Stomach smooth muscle (tissue), 2 donors: ENCODE measurements at regions not wholly inside any gene's neighbourhood (a gene's known extent, or its start where the extent isn't known, plus 50 kb on each side); places are given as distances from the start of the nearest gene placed in this dataset.

Experiments
- H3K27ac ChIP-seq: one replicate; pipeline ENCODE4 v1.7.0; 2013; ENCODE audit warnings: mild to moderate bottlenecking, low read length, inconsistent platforms
- H3K27me3 ChIP-seq, 2 donors: one replicate each; pipeline ENCODE4 v1.7.0; 2013; ENCODE audit warnings: low read length in 2 of 2; ENCODE audit not compliant: insufficient read depth in 2 of 2, control insufficient read depth in 1 of 2
- H3K36me3 ChIP-seq, 2 donors: one replicate each; pipeline ENCODE4 v1.7.0; 2013; ENCODE audit warnings: low read length in 2 of 2; ENCODE audit not compliant: control insufficient read depth in 2 of 2, insufficient read depth in 2 of 2
- H3K4me1 ChIP-seq: one replicate; pipeline ENCODE4 v1.7.0; 2013; ENCODE audit warnings: low read length; ENCODE audit not compliant: control insufficient read depth, insufficient read depth
- H3K4me3 ChIP-seq, 2 donors: one replicate each; pipeline ENCODE4 v1.7.0; 2013; ENCODE audit warnings: low read length in 2 of 2
- H3K9ac ChIP-seq, 2 donors: one replicate each; pipeline ENCODE4 v1.7.0; 2013; ENCODE audit warnings: low read length in 2 of 2, mild to moderate bottlenecking in 1 of 2
- H3K9me3 ChIP-seq, 2 donors: one replicate each; pipeline ENCODE4 v1.7.0; 2013; ENCODE audit warnings: low read length in 2 of 2; ENCODE audit not compliant: control insufficient read depth in 2 of 2
- donor health status: healthy.
- donor health status: Pancreatic carcinoma.

DNA sequence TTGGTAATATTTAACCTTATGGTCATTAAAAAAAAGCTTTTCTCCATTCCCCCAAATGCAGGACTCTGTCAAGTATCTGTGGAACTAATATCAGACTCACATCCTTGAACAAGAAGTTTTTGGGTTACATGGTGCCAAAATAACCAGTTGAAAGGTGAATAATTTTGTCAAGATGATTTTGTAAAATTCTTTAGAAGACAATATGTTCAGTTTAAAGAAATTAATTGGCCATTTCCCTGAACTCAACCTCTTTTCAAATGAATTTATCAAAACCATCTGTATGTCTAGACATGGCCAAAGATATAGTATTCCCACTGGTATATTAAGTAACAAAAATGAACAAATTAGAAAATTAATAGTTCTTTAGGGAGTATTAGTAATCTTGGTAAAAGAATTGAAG is 280.5 kb downstream of the MBNL1 start:
- no peak overlapping the region for H3K9ac ChIP-seq
- no peak overlapping the region for H3K4me3 ChIP-seq
- H3K27ac ChIP-seq: no peak overlapping the region
- H3K9me3 ChIP-seq: no peaks in the 10 kb centered on the region
- H3K4me1 ChIP-seq: no peaks in the 10 kb centered on the region
- no peaks in the 10 kb centered on the region for H3K36me3 ChIP-seq
- no peaks in the 10 kb centered on the region for H3K27me3 ChIP-seq

DNA sequence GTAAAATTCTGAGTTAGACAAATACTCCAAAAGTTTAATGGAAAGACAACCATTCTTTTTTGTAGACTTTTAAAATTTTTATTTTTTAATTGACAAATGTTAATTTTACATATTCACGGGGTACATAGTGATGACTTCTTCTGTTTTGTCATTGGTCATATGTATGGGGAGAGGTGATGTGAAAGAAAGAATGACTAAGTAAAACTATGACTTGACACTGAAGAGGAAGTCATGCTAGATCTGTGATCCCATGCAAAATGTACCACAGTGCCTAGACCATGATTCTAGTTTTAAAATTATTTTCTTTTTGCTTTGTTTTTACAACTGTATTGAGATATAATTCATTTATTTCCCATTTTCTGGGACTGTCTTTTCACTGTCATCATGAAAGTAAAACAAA is 281.6 kb downstream of the MBNL1 start:
- no peak overlapping the region for H3K4me3 ChIP-seq
- no peaks in the 10 kb centered on the region for H3K36me3 ChIP-seq
- no peaks in the 10 kb centered on the region for H3K27me3 ChIP-seq
- H3K4me1 ChIP-seq: no peaks in the 10 kb centered on the region
- H3K9ac ChIP-seq: no peak overlapping the region
- no peaks in the 10 kb centered on the region for H3K9me3 ChIP-seq
- no peak overlapping the region for H3K27ac ChIP-seq

DNA sequence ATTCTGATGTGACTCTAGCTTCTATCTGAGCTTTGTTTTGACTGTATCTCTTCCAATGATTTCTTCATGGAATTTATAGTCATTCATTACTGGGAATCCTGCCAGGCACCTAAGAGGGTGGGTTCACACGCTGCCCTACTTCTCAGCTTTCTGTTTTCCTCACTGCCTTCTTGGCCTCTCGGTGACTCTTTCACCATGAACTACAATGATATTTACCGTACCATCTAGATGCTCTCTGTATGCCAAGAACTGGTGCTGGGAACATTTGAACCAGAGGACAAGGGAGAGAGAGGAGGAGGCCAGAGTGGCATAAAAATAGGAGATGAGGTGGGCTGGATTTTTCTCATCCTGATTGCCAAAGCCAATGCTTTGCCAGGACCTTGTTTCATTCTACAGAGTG is 280.0 kb upstream of the P2RY1 start:
- Histone ChIP-seq H3K4me1 (no peaks in the 10 kb centered on the region), H3K36me3 (no peaks in the 10 kb centered on the region), H3K9ac (no peak overlapping the region), H3K9me3 (no peaks in the 10 kb centered on the region), H3K27ac (no peak overlapping the region), H3K4me3 (no peak overlapping the region), H3K27me3 (no peaks in the 10 kb centered on the region)

DNA sequence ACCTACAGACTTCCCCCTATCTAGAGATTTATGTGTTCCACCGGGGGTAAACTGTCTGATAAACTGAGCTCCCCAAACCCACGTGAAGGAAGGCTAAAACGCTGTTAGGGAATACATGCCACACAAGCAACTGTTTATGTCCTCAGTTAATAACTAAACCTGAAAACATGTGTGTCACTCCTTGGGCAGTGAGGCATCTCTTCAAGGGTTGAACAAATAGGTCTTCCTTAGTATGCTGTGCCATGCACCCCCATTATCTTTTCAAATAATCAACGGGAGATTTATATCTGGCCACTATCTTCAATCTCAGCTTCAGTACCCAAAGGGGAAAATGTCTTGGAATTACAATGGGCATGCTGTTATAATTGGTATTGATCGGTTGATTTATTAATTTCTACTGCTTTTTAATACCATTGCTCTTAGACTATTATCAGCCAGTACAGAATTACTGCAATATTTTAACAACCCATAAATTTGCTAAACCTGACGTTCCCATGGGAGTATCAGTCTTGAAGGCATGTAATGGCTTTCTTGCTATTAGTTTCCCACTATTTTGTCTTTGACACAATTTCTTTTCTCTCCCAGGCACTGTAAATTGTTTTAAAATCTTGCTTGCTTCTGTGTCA is 279.2 kb upstream of the P2RY1 start:
- Histone ChIP-seq H3K27ac (no peak overlapping the region), H3K9ac (no peak overlapping the region), H3K9me3 (no peaks in the 10 kb centered on the region), H3K27me3 (no peaks in the 10 kb centered on the region), H3K36me3 (no peaks in the 10 kb centered on the region), H3K4me3 (no peak overlapping the region), H3K4me1 (no peaks in the 10 kb centered on the region)

DNA sequence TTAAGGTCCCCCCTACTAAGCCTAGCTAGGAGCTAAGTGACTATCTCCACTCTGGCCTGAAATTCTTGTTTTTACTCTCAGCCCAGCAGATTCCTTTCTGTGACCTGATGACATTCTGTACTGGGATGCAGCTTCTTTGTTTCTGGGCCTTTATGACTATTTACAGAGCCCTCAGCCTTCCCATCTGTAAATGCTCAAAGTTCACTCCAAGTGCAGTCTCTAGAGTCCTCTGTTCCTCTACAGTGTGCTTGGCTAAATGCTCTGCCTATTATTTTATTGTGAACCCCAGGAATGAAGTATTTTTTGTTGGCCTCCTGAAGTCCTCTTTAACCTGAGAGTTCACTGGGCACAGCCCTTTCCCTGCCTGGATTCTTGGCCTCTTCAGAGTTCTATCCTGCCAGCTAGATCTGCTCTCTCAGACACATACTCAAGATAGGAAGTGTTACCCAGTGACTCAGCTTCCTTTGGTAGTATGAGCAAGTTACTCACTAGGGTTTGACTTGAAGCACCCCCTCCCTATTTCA is 278.1 kb upstream of the P2RY1 start:
- Histone ChIP-seq H3K27ac (peak overlapping the region; percentile 7), H3K9me3 (no peaks in the 10 kb centered on the region)

DNA sequence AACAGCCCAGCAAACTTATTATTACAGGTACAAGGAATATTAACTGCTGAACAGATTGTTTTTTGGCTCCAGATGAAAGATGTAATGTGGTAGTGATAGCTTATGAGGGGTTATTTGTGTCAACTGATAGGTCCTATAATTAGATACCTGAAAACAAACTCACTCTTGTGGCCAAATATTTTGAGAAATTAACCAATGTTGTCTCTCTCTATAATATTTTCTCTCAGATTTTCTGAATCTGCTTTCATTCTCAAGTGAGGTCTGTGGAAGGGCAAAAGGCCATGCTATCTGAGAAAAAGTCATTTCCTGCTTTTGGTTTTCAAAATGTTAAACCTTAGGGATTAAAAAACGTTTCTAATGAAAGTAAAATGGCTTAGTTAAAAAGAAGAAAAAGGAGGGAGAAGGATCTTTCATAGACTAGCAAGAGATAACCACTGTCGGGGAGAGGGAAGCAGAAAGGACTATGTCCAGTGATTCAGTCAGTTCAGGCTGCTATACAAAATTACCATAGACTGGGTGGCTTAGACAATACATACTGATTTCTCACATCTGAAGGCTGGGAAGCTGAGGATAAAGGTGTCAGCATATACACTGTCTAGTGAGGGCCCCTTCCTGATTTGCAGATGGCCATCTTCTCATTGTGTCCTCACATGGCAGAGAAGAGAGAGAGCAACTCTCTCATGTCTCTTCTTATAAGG is 277.5 kb upstream of the P2RY1 start:
- H3K4me1 ChIP-seq: no peaks in the 10 kb centered on the region
- H3K9me3 ChIP-seq: no peaks in the 10 kb centered on the region
- H3K36me3 ChIP-seq: no peaks in the 10 kb centered on the region
- no peak overlapping the region for H3K4me3 ChIP-seq
- peak overlapping the region; percentile 7 for H3K27ac ChIP-seq
- no peak overlapping the region for H3K9ac ChIP-seq
- no peaks in the 10 kb centered on the region for H3K27me3 ChIP-seq

More for the DNA sequence above, 278.1 kb upstream of the P2RY1 start:
- Histone ChIP-seq H3K27me3 (no peaks in the 10 kb centered on the region), H3K4me1 (no peaks in the 10 kb centered on the region), H3K4me3 (no peak overlapping the region), H3K36me3 (no peaks in the 10 kb centered on the region), H3K9ac (no peak overlapping the region)

DNA sequence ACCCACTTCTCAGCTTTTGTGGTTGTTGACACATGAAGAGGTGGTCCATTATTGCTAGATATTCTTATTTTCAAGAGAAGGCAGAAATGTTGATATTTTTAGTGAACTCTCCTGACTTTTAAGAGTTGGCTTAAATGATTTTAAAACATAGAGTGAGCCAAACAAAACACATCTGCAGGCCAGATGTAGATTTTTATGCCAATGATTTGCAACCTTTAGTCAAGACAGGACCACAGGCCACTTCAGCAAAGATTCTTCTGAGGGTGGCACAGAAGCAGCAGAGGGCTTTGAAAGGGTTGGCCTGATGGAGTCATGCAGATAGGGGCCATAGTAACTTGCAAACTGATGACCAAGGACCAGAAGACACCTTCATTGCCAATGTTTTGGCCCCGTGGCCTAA is 276.5 kb upstream of the P2RY1 start:
- H3K27me3 ChIP-seq: no peaks in the 10 kb centered on the region
- no peaks in the 10 kb centered on the region for H3K9me3 ChIP-seq
- no peak overlapping the region for H3K9ac ChIP-seq
- no peak overlapping the region for H3K4me3 ChIP-seq
- H3K4me1 ChIP-seq: no peaks in the 10 kb centered on the region
- no peaks in the 10 kb centered on the region for H3K36me3 ChIP-seq
- H3K27ac ChIP-seq: peak overlapping the region; percentile 1

DNA sequence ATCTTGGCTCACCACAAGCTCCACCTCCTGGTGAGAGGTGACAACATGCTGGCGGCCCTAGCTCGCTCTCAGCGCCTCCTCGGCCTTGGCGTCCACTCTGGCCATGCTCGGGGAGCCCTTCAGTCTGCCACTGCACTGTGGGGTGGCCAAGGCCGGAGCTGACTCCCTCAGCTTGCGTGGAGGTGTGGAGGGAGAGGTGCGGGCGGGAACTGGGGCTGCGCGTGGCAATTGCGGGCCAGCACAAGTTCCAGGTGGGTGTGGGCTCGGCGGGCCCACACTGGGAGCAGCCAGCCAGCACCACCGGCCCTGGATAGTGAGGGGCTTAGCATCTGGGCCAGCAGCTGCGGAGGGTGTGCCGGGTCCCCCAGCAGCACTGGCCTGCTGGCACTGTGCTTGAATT is 275.7 kb upstream of the P2RY1 start:
- H3K4me1 ChIP-seq: no peaks in the 10 kb centered on the region
- H3K27ac ChIP-seq: no peak overlapping the region
- no peaks in the 10 kb centered on the region for H3K36me3 ChIP-seq
- H3K9ac ChIP-seq: no peak overlapping the region
- H3K9me3 ChIP-seq: no peaks in the 10 kb centered on the region
- no peak overlapping the region for H3K4me3 ChIP-seq
- no peaks in the 10 kb centered on the region for H3K27me3 ChIP-seq

DNA sequence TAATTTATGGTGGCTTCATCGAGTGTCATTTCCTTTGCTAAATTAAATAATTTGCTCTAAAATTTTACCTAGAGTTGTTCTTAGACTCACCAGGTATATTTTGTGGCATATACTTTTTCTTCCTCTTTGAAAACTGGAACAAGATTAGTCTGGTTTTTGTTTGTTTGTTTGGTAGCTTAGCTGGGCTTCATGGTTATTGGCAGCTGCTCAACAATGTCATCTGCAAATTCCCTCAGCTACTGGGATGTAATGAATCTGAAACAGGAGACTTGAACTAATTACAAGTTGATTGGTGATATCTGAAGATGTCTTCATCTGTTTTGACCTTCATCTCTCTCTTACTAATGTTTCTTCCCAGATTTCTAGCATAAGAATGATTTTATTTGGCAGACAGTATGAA is 270.5 kb upstream of the P2RY1 start:
- Histone ChIP-seq H3K27me3 (no peaks in the 10 kb centered on the region), H3K9ac (no peak overlapping the region), H3K36me3 (no peaks in the 10 kb centered on the region), H3K4me3 (no peak overlapping the region), H3K9me3 (no peaks in the 10 kb centered on the region), H3K27ac (no peak overlapping the region), H3K4me1 (no peaks in the 10 kb centered on the region)

DNA sequence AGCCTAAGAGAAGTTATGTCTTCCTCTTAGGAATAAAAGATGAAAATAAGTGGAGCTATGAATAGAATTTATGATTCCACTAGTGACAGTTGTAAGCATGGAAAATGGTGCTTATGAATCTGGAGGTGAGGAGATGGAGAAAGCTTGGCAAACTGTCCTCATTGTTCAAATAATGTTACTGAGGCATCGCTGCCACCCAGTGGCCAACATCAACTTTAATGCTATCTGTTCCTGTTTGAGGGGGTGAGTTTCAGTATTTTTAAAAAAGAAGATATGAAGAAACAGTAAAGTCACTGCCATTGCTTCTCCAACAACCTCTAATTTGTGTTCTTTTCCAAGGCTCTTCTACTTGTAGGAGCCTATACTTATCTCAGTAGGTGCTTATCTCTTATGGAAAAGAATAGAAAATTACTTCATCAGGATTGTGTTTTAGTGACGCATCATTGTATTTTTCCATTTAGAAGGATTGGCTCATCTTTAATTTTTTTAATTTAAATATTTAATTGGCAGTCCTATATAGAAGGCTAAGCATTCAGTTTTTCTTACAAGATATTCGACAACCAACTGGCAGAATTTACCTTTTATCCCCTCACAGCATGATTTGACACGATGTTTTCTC is 260.4 kb upstream of the P2RY1 start:
- Histone ChIP-seq H3K4me3 (no peak overlapping the region), H3K27ac (no peak overlapping the region), H3K27me3 (no peaks in the 10 kb centered on the region), H3K9ac (no peak overlapping the region), H3K4me1 (no peaks in the 10 kb centered on the region), H3K9me3 (no peaks in the 10 kb centered on the region), H3K36me3 (no peaks in the 10 kb centered on the region)

DNA sequence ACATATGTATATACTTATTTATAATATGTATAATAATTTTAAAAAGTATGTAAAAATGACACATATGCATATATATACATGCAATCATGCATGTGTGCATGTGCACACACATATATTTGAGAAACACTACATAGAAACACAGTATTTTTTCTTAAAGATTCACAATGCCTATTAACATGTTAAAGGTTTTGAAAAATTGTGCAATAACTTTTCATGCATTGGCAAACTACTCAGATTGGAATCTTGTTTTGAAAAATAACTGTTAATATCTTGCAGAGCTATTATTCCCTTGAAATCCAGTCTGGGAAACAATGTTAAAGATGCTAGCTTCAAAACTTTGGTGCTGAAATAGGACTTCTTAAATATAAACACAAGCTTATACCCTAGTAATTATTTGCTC is 256.2 kb upstream of the P2RY1 start:
- Histone ChIP-seq H3K27ac (no peak overlapping the region), H3K9ac (no peak overlapping the region), H3K36me3 (no peaks in the 10 kb centered on the region), H3K4me3 (no peak overlapping the region), H3K27me3 (no peaks in the 10 kb centered on the region), H3K4me1 (no peaks in the 10 kb centered on the region), H3K9me3 (no peaks in the 10 kb centered on the region)
